ENCODE measurements at regions not wholly inside any gene's neighbourhood (a gene's known extent, or its start where the extent isn't known, plus 50 kb on each side); places are given as distances from the start of the nearest gene placed in this dataset.
A peak's percentile ranks its signal among the peaks of the same experiment; 100 is the strongest.

DNA sequence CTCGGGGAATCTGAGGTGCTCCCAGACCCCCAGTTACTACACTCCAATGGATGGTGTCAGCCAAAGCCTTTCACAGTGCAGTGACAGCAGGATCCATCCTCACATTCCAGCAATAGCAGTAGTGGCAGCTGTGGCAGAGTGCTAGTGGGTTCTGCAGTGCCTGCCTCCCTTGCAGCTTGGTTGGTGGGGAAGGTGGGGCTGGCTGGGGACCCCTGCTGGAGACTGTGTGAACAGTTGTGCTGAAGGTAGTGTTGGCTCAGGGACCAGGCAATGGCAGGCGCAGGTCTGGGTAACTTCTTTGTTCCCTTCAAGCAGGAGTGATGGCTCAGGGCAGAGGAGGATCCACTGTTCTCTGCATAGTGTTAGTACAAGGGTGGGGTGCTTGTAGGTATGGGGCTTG is 343.7 kb upstream of the TRAM1L1 start:
- no peak for DNase-seq
- H3K9me3 ChIP-seq = no peaks in the 10 kb centered on the region
- ATAC-seq (ENCODE audit: low FRiP score in 2 of 2) = peak in 1 of 2 donors; percentile 57

GRCh38 chr4:117429506-117429905 is 344.1 kb upstream of the TRAM1L1 start:
- Histone ChIP-seq H3K36me3 (no peaks in the 10 kb centered on the region), H3K4me1 (no peaks in the 10 kb centered on the region), H3K27ac (no peak overlapping the region), H3K9me3 (no peaks in the 10 kb centered on the region), H3K27me3 (no peaks in the 10 kb centered on the region), H3K4me3 (no peak overlapping the region)
- WGBS, 2 donors = 82 to 92% methylated on average over 4 to 5 of the region's 5 CpGs
- ATAC-seq (ENCODE audit: low FRiP score in 2 of 2) (peak; percentile 10 to 67), DNase-seq (peak in 1 of 2 donors; percentile 2)
- no peak for TF ChIP-seq POLR2A (IDR thresholded peaks at IDR 0.05)
- TF ChIP-seq EP300 (IDR thresholded peaks at IDR 0.05) = no peak
- TF ChIP-seq POLR2AphosphoS5 (IDR thresholded peaks at IDR 0.05) = no peak
- TF ChIP-seq CTCF (IDR thresholded peaks at IDR 0.05) = no peak

More for the DNA sequence above, 343.7 kb upstream of the TRAM1L1 start:
- Histone ChIP-seq H3K4me3 (no peak overlapping the region), H3K27me3 (no peaks in the 10 kb centered on the region), H3K27ac (no peak overlapping the region), H3K36me3 (no peaks in the 10 kb centered on the region), H3K4me1 (no peaks in the 10 kb centered on the region)
- 94 to 95% methylated on average over 2 of the region's 2 CpGs for WGBS, 2 donors
- TF ChIP-seq POLR2A (IDR thresholded peaks at IDR 0.05) (no peak), POLR2AphosphoS5 (IDR thresholded peaks at IDR 0.05) (no peak), CTCF (IDR thresholded peaks at IDR 0.05) (no peak), EP300 (IDR thresholded peaks at IDR 0.05) (no peak)

DNA sequence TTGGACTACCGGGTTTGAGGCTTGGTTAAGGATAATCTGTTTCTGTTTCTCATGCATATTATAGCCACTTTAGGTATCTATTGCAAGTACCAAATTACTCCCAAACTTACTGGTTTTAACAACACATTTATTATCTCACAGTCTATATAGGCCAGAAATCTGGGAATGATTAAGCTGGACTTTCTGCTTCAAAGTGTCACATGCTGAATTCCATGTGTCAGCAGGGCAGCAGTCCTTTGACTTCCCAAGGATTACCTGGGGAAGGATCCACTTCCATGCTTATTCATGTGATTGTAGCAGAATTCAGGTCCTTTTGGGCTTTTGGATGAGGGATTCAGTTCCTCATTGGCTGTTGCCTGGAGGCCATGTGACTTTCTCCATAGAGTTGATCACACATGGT is 349.0 kb upstream of the TRAM1L1 start:
- ATAC-seq (ENCODE audit: low FRiP score in 2 of 2) (no peak), DNase-seq (no peak)
- Histone ChIP-seq H3K27ac (no peak overlapping the region), H3K4me1 (no peaks in the 10 kb centered on the region), H3K9me3 (no peaks in the 10 kb centered on the region), H3K4me3 (no peak overlapping the region), H3K27me3 (no peaks in the 10 kb centered on the region), H3K36me3 (no peaks in the 10 kb centered on the region)
- no peak for TF ChIP-seq EP300 (IDR thresholded peaks at IDR 0.05)
- no peak for TF ChIP-seq CTCF (IDR thresholded peaks at IDR 0.05)
- TF ChIP-seq POLR2A (IDR thresholded peaks at IDR 0.05) = no peak
- no peak for TF ChIP-seq POLR2AphosphoS5 (IDR thresholded peaks at IDR 0.05)
- 46 to 48% methylated on average over 1 of the region's 1 CpG for WGBS, 2 donors

- no peak for ATAC-seq (ENCODE audit: low FRiP score in 2 of 2)
- Histone ChIP-seq H3K27me3 (no peaks in the 10 kb centered on the region), H3K4me1 (no peaks in the 10 kb centered on the region), H3K4me3 (no peak overlapping the region), H3K9me3 (no peaks in the 10 kb centered on the region), H3K36me3 (no peaks in the 10 kb centered on the region), H3K27ac (no peak overlapping the region)
- no peak for DNase-seq
- TF ChIP-seq CTCF (IDR thresholded peaks at IDR 0.05) (no peak), POLR2AphosphoS5 (IDR thresholded peaks at IDR 0.05) (no peak), POLR2A (IDR thresholded peaks at IDR 0.05) (no peak), EP300 (IDR thresholded peaks at IDR 0.05) (no peak)
- WGBS, 2 donors = 95 to 97% methylated on average over 2 of the region's 2 CpGs
Measured at GRCh38 chr4:117447925-117448324, 362.5 kb upstream of the TRAM1L1 start.

DNA sequence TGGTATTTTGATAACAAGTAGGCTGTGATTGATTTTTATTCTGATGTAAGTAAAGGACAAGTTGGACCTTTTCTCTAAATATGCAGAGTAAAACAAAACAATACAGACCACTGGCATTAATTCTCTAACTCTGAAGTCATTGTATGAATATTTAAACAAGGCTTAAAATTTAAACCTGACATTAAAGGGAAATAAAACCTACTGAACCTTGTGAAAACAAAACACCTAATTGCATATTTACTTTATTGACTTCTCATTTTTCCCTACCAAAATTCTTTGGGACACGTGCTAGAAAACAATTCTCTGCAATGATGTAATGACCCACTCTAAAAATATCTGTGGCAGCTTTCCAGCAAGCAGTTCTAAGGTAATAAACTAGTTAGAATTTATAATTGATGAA is 369.7 kb upstream of the TRAM1L1 start:
- ATAC-seq (ENCODE audit: low FRiP score in 2 of 2) (no peak), DNase-seq (no peak)
- Histone ChIP-seq H3K4me3 (no peak overlapping the region), H3K36me3 (no peaks in the 10 kb centered on the region), H3K9me3 (no peaks in the 10 kb centered on the region), H3K4me1 (no peaks in the 10 kb centered on the region), H3K27ac (no peak overlapping the region), H3K27me3 (no peaks in the 10 kb centered on the region)
- TF ChIP-seq POLR2A (IDR thresholded peaks at IDR 0.05) = no peak
- TF ChIP-seq EP300 (IDR thresholded peaks at IDR 0.05) = no peak
- TF ChIP-seq POLR2AphosphoS5 (IDR thresholded peaks at IDR 0.05) = no peak
- no peak for TF ChIP-seq CTCF (IDR thresholded peaks at IDR 0.05)
- WGBS, 2 donors = 26% methylated on average over 1 of the region's 1 CpG
